HG03066 (cell line): ENCODE measurements at regions not wholly inside any gene's neighbourhood (a gene's known extent, or its start where the extent isn't known, plus 50 kb on each side); places are given as distances from the start of the nearest gene placed in this dataset.
"Not testable (repeated sequence)": the region's sequence is repeated elsewhere in the genome, so short reads cannot be mapped to it uniquely, and the experiment has no call there.

Experiments
- ATAC-seq: cut with Tn5 transposase; IDR thresholded peaks from one replicate; pipeline ENCODE4 v1.9.1; 2021; ENCODE audit warnings: low read depth; ENCODE audit not compliant: unreplicated experiment

DNA sequence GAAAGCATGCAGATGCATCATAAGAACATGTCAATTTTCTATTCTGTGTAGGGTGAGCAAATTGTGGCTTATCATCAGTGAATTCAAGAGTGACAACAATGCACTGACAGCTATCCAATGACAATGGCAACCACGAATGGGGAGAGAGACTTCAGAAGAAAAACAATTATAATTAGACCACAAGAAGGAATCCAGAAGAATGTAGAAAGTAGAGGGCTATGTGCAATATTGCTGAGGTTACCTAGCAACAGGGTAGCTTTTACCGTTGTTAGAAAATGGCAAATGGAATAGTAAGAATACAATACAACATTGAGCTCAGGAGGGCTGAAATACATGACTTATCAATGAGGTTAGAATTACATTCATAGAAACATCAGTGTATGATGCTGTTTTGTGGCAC lies 71.1 kb upstream of the SESTD1 start:
- no peak for ATAC-seq

DNA sequence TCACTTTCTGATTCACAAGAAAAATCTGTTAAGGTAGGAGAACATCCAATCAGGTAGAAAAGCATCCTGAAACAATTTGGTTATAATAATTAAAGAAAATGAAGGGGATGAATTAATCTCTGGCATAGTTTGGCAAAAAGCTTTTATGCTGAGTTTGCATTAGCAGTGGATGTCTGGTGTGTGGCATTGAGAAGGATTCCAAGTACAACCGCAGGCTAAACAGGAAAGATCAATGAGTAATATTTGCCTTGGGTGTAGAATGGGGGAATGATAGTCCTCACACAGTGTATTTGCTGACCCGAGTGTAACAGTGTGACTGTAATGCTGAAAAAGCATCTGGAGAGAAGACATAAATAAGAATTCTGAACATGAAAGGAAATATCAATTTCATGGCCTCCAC lies 68.3 kb upstream of the SESTD1 start:
- ATAC-seq: no peak

- ATAC-seq: no peak
Observed at GRCh38 chr2:179331061-179331460, 66.4 kb upstream of the SESTD1 start.

DNA sequence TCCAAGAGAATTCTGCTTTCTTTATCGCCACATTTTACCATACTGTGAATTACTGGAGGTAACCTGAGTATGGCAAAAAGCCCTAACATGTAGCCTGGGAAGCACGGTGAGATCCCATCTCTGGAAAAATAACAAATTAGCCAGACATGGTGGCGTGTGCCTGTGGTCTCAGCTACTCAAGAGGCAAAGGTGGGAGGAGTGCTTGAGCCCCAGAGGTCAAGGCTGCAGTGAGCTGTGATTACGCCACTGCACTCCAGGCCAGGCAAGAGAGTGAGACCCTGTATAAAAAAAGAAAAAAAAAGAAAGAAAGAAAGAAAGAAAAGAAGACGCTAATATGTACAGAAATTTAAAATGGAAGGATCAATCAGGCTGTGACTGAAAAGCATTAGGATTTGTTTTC lies 57.7 kb upstream of the SESTD1 start:
- no peak for ATAC-seq

DNA sequence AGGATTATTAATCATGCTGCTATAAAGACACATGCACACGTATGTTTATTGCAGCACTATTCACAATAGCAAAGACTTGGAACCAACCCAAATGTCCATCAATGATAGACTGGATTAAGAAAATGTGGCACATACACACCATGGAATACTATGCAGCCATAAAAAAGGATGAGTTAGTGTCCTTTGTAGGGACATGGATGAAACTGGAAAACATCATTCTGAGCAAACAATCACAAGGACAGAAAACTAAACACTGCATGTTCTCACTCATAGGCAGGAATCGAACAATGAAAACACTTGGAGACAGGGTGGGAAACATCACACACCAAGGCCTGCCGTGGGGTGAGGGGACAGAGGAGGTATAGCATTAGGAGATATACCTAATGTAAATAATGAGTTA lies 56.4 kb upstream of the SESTD1 start:
- ATAC-seq: not testable (repeated sequence)

GRCh38 chr2:179314729-179315128 lies 50.1 kb upstream of the SESTD1 start:
- ATAC-seq: not testable (repeated sequence)
